NCI-H82 (cell line): ENCODE measurements at regions not wholly inside any gene's neighbourhood (a gene's known extent, or its start where the extent isn't known, plus 50 kb on each side); places are given as distances from the start of the nearest gene placed in this dataset.

Experiments used
- DNase-seq: peaks from one replicate; lab custom pipeline; 2025; lab: John Stamatoyannopoulos, UW

GRCh38 chr3:137061186-137061585 is 103.4 kb downstream of the IL20RB start:
- DNase-seq: no peak

- no peak for DNase-seq
Measured at GRCh38 chr3:137062250-137062649, 104.5 kb downstream of the IL20RB start.

GRCh38 chr3:137065381-137065780 is 107.6 kb downstream of the IL20RB start:
- no peak for DNase-seq

GRCh38 chr3:137066092-137066491 is 108.3 kb downstream of the IL20RB start:
- no peak for DNase-seq

- no peak for DNase-seq
Measured at GRCh38 chr3:137071104-137071503, 113.3 kb downstream of the IL20RB start.

- DNase-seq: no peak
Measured at GRCh38 chr3:137075020-137075419, 117.2 kb downstream of the IL20RB start.

- DNase-seq: no peak
Measured at GRCh38 chr3:137078040-137078439, 120.3 kb downstream of the IL20RB start.

- no peak for DNase-seq
Measured at GRCh38 chr3:137079571-137079970, 121.8 kb downstream of the IL20RB start.

GRCh38 chr3:137081711-137082110 is 123.9 kb downstream of the IL20RB start:
- peak; percentile 96 for DNase-seq

- DNase-seq: peak; percentile 43
Measured at GRCh38 chr3:137082763-137083162, 125.0 kb downstream of the IL20RB start.

GRCh38 chr3:137083332-137083731 is 125.5 kb downstream of the IL20RB start:
- peak; percentile 38 for DNase-seq

- DNase-seq: no peak
Measured at GRCh38 chr3:137084586-137084985, 126.8 kb downstream of the IL20RB start.

GRCh38 chr3:137097386-137097785 is 139.6 kb downstream of the IL20RB start:
- no peak for DNase-seq

GRCh38 chr3:137097852-137098251 is 140.1 kb downstream of the IL20RB start:
- DNase-seq: no peak

- no peak for DNase-seq
Measured at GRCh38 chr3:137099364-137100219, 141.8 kb downstream of the IL20RB start.

- no peak for DNase-seq
Measured at GRCh38 chr3:137100326-137100725, 142.5 kb downstream of the IL20RB start.

- no peak for DNase-seq
Measured at GRCh38 chr3:137103739-137104138, 146.0 kb downstream of the IL20RB start.

GRCh38 chr3:137105277-137105977 is 147.6 kb downstream of the IL20RB start:
- DNase-seq: peak; percentile 88

- no peak for DNase-seq
Measured at GRCh38 chr3:137106612-137107240, 148.9 kb downstream of the IL20RB start.

- DNase-seq: peak; percentile 62
Measured at GRCh38 chr3:137108699-137109440, 151.1 kb downstream of the IL20RB start.

GRCh38 chr3:137110392-137110996 is 152.7 kb downstream of the IL20RB start:
- peak; percentile 72 for DNase-seq

- DNase-seq: no peak
Measured at GRCh38 chr3:137111497-137111896, 153.7 kb downstream of the IL20RB start.
